ENCODE measurements at regions not wholly inside any gene's neighbourhood (a gene's known extent, or its start where the extent isn't known, plus 50 kb on each side); places are given as distances from the start of the nearest gene placed in this dataset.

GRCh38 chr15:77851086-77851485 lies 218.4 kb upstream of the LINGO1 start:
- TF ChIP-seq CTCF (IDR thresholded peaks at IDR 0.05; ENCODE audit: low read depth, low read length, missing control alignments) = no peak
- H3K4me3 ChIP-seq (ENCODE audit: low read depth, low read length) = no peak overlapping the region
- DNase-seq (ENCODE audit: low read depth) = no peak

DNA sequence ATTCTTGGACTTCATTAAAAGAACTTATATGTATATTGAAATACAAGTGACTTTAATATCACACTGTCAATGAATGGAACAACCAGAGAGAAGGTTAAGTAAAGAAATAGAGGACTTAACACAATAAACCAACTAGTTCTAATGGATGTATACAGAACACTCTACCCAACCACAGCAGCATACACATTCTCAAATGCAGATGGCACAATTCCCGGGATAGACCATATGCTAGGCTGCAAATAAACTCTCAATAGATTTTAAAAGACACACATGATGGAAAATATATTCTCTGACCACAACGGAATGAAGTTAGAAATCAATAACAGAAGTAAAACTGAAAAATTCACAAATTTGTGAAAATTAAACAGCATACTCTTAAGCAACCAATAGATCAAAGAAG lies 214.3 kb upstream of the LINGO1 start:
- no peak for DNase-seq (ENCODE audit: low read depth)
- TF ChIP-seq CTCF (IDR thresholded peaks at IDR 0.05; ENCODE audit: low read depth, low read length, missing control alignments) = no peak
- H3K4me3 ChIP-seq (ENCODE audit: low read depth, low read length) = no peak overlapping the region

DNA sequence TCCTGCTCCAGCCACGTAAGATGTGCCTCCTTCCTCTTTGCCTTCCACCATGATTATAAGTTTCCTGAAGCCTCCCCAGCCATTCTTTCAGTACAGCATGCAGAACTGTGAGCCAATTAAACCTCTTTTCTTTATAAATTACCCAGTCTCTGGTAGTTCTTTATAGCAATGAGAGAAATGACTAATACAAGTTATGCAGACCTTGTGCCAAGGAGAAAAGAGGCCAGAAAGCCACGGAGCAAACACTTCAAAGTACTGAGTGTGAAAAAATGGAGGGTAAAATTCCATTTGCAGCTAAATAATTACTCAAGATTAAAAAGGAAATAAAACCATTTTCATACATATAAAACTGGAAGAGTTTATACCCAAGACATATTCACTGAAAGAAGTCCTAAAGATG lies 213.6 kb upstream of the LINGO1 start:
- no peak for DNase-seq (ENCODE audit: low read depth)

GRCh38 chr15:77844798-77845446 lies 212.2 kb upstream of the LINGO1 start:
- TF ChIP-seq CTCF (IDR thresholded peaks at IDR 0.05; ENCODE audit: low read depth, low read length, missing control alignments) = no peak
- no peak overlapping the region for H3K4me3 ChIP-seq (ENCODE audit: low read depth, low read length)
- no peak for DNase-seq (ENCODE audit: low read depth)

More for the DNA sequence above, 213.6 kb upstream of the LINGO1 start:
- no peak overlapping the region for H3K4me3 ChIP-seq (ENCODE audit: low read depth, low read length)
- no peak for TF ChIP-seq CTCF (IDR thresholded peaks at IDR 0.05; ENCODE audit: low read depth, low read length, missing control alignments)

- no peak overlapping the region for H3K4me3 ChIP-seq (ENCODE audit: low read depth, low read length)
- no peak for DNase-seq (ENCODE audit: low read depth)
- TF ChIP-seq CTCF (IDR thresholded peaks at IDR 0.05; ENCODE audit: low read depth, low read length, missing control alignments) = no peak
Measured at GRCh38 chr15:77843546-77843945, 210.8 kb upstream of the LINGO1 start.

DNA sequence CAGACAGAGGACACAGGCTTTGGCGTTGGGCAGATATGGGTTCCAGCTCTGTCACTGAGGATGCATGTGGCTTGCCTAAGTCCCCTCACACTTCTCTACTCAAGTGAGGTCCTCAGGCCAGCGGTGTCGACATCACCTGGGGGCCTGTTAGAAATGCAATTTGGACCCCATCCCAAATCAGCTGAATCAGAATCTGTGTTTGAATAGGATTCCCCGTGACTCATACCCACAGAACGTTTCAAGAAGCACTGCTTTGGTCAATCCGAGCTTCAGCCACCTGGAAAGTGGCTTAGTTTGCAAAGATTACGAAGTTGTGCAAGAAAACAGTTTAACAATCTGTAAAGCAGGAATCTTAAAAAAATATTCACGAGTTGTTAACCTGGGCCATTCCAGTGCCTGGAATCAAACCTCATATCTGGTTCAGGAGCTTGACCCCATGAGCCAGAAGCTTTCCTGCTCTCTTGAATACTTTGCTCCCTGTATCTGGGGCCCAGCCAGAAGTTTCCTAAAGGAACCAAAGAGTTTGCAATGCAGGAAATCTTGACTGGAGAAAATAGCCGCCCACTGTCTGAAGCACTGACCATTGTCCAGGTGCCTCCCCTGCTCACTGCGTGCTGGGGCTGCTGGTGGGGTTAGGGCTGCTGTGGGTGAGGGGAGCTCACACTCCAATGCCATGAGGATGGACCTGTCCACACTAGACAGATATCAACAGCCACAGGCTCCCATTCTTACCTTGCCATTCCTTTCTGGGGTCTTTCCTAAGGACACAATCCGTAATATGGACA lies 208.5 kb upstream of the LINGO1 start:
- no peak overlapping the region for H3K4me3 ChIP-seq (ENCODE audit: low read depth, low read length)
- DNase-seq (ENCODE audit: low read depth) = no peak
- TF ChIP-seq CTCF (IDR thresholded peaks at IDR 0.05; ENCODE audit: low read depth, low read length, missing control alignments) = no peak
